Osteoblast (primary cell): ENCODE measurements at regions not wholly inside any gene's neighbourhood (a gene's known extent, or its start where the extent isn't known, plus 50 kb on each side); places are given as distances from the start of the nearest gene placed in this dataset.

Experiments
- DNase-seq: peaks from one replicate; pipeline ENCODE4 v3.0.0; 2011; ENCODE audit warnings: low spot score, mixed read lengths; ENCODE audit not compliant: insufficient read length; ENCODE audit errors: missing footprints
- H2AFZ ChIP-seq: 2 replicates; pipeline ENCODE4 v1.6.0; 2011; ENCODE audit warnings: mild to moderate bottlenecking, low read length
- H3K27ac ChIP-seq: 2 replicates; pipeline ENCODE4 v1.5.1; 2011; ENCODE audit warnings: mild to moderate bottlenecking, low read depth, low read length, moderate library complexity
- H3K27me3 ChIP-seq: 2 replicates; pipeline ENCODE4 v1.6.0; 2012; ENCODE audit warnings: mild to moderate bottlenecking, control low read depth, inconsistent platforms, low read length, moderate library complexity; ENCODE audit not compliant: insufficient read depth
- H3K36me3 ChIP-seq: 2 replicates; pipeline ENCODE4 v1.5.1; 2011; ENCODE audit warnings: mild to moderate bottlenecking, low read length, control low read depth, moderate library complexity; ENCODE audit not compliant: insufficient read depth
- H3K4me1 ChIP-seq: 2 replicates; pipeline ENCODE4 v1.5.1; 2011; ENCODE audit warnings: mild to moderate bottlenecking, low read length, control low read depth, moderate library complexity; ENCODE audit not compliant: insufficient read depth
- H3K4me2 ChIP-seq: 2 replicates; pipeline ENCODE4 v1.6.0; 2011; ENCODE audit warnings: mild to moderate bottlenecking, low read length; ENCODE audit not compliant: insufficient read depth
- H3K4me3 ChIP-seq: fragments of 200-600 bp; sonication (generic); 3 replicates; pipeline ENCODE4 v1.5.1; 2012; ENCODE audit warnings: mild to moderate bottlenecking, low read length, inconsistent platforms; ENCODE audit not compliant: insufficient read depth
- H3K79me2 ChIP-seq: 2 replicates; pipeline ENCODE4 v1.6.0; 2012; ENCODE audit warnings: mild to moderate bottlenecking, low read length, control low read depth, inconsistent platforms; ENCODE audit not compliant: insufficient read depth
- H3K9me3 ChIP-seq: 2 replicates; pipeline ENCODE4 v1.5.1; 2011; ENCODE audit warnings: low read depth, low read length, control low read depth
- H4K20me1 ChIP-seq: 2 replicates; pipeline ENCODE4 v1.6.0; 2012; ENCODE audit warnings: mild to moderate bottlenecking, low read length, control low read depth; ENCODE audit not compliant: insufficient read depth
- TF ChIP-seq, protein P1 (sequence below): IDR thresholded peaks from 2 replicates; pipeline ENCODE4 v1.5.1; 2011; ENCODE audit warnings: mild to moderate bottlenecking, low read depth, low read length, moderate library complexity; ENCODE audit errors: extremely low read depth

DNA sequence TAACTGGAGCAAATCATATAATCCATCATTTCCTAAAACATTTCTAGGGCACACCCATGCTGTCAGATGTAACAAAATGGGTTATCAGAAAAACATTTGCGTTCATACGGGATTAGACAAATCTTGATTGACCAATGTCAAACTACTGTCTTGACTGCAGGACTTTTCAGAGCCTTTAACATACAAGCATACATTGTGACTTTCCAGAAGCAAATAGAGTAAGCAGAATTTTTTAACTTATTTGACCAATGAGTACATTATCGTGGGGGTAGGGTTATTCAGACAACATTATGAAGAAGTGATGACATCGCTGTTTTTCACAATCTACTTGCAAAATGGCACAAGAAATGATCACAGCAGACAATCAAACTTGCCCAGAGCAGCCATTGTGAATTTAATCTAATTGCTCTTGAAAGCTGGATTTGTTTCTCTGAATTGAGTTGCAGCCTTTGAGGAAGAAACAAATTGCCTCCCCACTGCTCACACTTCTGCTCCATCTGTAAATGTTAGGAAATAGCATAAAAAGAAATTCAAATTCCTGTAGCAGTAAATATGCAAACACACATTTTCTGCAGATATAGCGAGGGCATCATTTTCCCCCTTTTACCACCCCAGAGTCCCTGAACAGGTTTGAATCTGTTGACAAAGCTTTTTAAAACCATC lies 133.0 kb upstream of the DOK5 start:
- Histone ChIP-seq H4K20me1 (no peaks in the 10 kb centered on the region), H3K4me2 (no peak overlapping the region), H3K4me1 (peaks cover 36% of the 10 kb centered on the region), H3K79me2 (no peaks in the 10 kb centered on the region), H3K27ac (no peak overlapping the region), H2AFZ (no peak overlapping the region), H3K36me3 (no peaks in the 10 kb centered on the region), H3K9me3 (no peaks in the 10 kb centered on the region), H3K27me3 (no peaks in the 10 kb centered on the region), H3K4me3 (no peak overlapping the region)
- no peak for DNase-seq
- TF ChIP-seq, protein P1, sequence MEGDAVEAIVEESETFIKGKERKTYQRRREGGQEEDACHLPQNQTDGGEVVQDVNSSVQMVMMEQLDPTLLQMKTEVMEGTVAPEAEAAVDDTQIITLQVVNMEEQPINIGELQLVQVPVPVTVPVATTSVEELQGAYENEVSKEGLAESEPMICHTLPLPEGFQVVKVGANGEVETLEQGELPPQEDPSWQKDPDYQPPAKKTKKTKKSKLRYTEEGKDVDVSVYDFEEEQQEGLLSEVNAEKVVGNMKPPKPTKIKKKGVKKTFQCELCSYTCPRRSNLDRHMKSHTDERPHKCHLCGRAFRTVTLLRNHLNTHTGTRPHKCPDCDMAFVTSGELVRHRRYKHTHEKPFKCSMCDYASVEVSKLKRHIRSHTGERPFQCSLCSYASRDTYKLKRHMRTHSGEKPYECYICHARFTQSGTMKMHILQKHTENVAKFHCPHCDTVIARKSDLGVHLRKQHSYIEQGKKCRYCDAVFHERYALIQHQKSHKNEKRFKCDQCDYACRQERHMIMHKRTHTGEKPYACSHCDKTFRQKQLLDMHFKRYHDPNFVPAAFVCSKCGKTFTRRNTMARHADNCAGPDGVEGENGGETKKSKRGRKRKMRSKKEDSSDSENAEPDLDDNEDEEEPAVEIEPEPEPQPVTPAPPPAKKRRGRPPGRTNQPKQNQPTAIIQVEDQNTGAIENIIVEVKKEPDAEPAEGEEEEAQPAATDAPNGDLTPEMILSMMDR, result no peak

DNA sequence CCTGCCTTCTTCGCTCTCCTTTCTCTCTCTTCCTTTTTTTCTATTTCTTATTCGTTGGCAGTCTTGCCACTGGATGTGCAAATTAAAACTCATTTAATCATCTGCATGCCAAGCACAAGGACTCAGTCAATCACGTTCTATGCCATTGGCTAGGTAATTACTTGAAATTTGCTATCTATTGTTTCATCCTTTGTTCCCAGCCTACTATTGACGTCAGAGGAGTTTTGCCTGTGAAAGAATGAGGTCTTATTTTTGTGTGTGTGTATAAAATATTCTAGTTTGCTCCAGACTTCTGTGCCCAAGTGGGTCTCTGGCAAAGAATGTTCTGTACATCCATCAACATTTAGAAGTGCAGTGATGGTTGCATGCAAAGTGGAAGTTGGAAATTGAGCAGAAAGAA lies 132.3 kb upstream of the DOK5 start:
- H3K27me3 ChIP-seq, result no peaks in the 10 kb centered on the region
- no peak for DNase-seq
- H3K9me3 ChIP-seq, result no peaks in the 10 kb centered on the region
- no peak overlapping the region for H3K4me3 ChIP-seq
- H2AFZ ChIP-seq, result no peak overlapping the region
- no peak overlapping the region for H3K27ac ChIP-seq
- H3K36me3 ChIP-seq, result no peaks in the 10 kb centered on the region
- H3K79me2 ChIP-seq, result no peaks in the 10 kb centered on the region
- no peaks in the 10 kb centered on the region for H4K20me1 ChIP-seq
- H3K4me1 ChIP-seq, result peaks cover 36% of the 10 kb centered on the region
- TF ChIP-seq, protein P1, result no peak
- no peak overlapping the region for H3K4me2 ChIP-seq

DNA sequence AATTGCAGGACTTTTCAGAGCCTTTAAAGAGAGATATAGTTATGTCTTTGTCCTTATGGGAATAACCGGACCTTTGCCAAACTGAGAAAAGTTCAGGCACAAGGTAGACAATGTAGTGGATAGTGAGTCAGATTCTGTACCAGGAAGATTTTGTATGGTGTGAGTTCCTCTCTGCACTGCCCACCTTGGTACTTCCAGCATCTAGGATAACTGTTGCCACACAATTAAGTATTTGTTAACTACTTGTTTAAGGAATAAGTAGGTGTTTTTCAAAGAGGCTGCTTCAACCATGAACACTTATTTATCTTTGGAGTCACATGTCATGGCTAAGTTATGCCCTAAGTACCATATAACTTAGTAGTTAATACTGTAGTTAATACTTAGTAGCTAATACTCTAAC lies 131.8 kb upstream of the DOK5 start:
- DNase-seq, result no peak
- Histone ChIP-seq H3K27me3 (no peaks in the 10 kb centered on the region), H2AFZ (no peak overlapping the region), H3K4me3 (no peak overlapping the region), H3K4me2 (no peak overlapping the region), H3K4me1 (peaks cover 36% of the 10 kb centered on the region), H3K79me2 (no peaks in the 10 kb centered on the region), H3K27ac (no peak overlapping the region), H3K36me3 (no peaks in the 10 kb centered on the region), H3K9me3 (no peaks in the 10 kb centered on the region), H4K20me1 (no peaks in the 10 kb centered on the region)
- TF ChIP-seq, protein P1, result no peak

DNA sequence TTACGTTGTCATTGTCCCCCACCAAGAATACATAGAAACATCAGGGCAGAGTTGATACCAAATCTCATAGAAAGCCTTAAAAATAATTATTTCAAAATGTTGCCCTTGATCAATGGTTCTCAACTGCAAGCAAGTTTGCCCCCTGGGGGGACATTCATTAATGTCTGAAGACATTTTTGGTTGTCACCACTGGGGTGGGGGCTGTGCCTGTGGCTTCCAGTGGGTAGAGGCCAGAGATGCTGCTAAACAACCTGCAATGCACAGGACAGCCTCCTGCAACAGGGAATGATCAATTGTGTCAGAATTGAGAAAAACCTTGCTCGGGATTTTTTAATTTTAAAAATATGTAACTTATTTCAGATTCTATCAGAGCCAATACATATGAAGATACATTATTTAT lies 130.6 kb upstream of the DOK5 start:
- H3K79me2 ChIP-seq, result no peaks in the 10 kb centered on the region
- no peak overlapping the region for H3K4me3 ChIP-seq
- TF ChIP-seq, protein P1, result no peak
- no peaks in the 10 kb centered on the region for H3K27me3 ChIP-seq
- no peak for DNase-seq
- no peaks in the 10 kb centered on the region for H3K9me3 ChIP-seq
- peak overlapping the region; percentile 30 for H3K27ac ChIP-seq
- H3K4me2 ChIP-seq, result peak overlapping the region; percentile 76
- no peaks in the 10 kb centered on the region for H3K36me3 ChIP-seq
- no peaks in the 10 kb centered on the region for H4K20me1 ChIP-seq
- no peak overlapping the region for H2AFZ ChIP-seq
- peaks cover 37% of the 10 kb centered on the region for H3K4me1 ChIP-seq
